AG08396 (cell line): ENCODE measurements at regions not wholly inside any gene's neighbourhood (a gene's known extent, or its start where the extent isn't known, plus 50 kb on each side); places are given as distances from the start of the nearest gene placed in this dataset.

Experiments used
- DNase-seq: peaks from one replicate; pipeline ENCODE4 v3.0.0; 2012; ENCODE audit warnings: low spot score, mixed read lengths

DNA sequence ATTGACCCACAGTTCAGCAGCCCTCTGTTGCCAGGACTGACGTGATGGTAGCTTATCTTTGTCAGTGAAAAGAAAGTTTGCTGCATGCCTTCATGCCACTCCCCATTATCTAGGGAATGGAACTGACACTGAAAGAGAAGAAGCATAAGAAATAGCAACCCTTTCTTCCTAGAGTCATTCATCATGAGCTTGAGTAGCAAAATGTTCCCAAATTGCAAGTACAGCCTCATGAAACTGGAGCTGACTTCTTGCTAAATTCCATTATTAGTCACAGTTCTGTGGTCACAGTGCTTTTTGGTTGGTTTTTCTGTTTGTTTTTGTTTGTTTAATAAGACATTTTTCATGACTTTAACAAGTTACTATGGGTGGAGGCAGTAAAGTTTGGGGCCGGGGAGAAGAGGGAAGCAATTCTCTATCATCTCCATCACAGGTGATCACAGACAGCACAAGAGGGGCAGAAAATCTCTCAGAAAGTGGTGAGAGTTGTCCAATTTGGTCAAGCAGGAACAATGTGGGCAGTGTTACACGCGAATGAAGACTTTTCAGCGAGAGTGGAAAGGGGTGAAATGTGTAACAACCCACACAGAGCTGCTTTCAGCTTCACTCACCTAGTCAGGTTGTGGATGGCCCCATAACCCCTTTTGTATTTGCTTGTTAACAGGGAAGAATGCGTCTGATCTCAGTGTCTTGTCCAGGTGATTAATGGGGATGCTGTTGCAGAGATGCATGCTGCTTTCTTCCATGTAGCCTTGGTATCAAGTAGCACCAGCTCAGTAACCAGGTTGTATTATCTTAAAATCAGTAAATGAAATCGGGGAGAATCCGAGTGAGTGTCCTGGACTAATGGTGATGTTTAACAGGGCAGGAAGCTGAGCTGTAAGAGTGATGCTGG lies 440.4 kb downstream of the DMRT2 start:
- DNase-seq, result no peak

DNA sequence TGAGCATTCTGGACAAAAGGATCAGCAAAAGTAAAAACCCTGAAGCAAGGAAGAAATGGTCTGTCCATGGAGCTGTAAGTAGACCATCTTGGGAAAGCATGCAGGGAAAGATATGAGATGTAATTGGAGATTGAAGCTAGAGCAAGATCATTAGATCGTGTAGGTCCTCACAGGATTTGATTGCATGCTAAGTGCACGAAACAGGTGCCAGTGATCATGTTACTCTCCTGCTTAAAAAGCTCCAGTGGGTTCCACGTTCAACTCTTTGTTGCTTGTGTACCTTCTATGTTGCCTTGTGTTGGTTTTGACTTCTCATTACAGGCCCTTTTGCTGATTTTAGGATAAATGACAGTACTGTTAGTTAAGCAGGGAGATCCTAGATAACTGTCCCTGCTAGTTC lies 442.0 kb downstream of the DMRT2 start:
- no peak for DNase-seq

DNA sequence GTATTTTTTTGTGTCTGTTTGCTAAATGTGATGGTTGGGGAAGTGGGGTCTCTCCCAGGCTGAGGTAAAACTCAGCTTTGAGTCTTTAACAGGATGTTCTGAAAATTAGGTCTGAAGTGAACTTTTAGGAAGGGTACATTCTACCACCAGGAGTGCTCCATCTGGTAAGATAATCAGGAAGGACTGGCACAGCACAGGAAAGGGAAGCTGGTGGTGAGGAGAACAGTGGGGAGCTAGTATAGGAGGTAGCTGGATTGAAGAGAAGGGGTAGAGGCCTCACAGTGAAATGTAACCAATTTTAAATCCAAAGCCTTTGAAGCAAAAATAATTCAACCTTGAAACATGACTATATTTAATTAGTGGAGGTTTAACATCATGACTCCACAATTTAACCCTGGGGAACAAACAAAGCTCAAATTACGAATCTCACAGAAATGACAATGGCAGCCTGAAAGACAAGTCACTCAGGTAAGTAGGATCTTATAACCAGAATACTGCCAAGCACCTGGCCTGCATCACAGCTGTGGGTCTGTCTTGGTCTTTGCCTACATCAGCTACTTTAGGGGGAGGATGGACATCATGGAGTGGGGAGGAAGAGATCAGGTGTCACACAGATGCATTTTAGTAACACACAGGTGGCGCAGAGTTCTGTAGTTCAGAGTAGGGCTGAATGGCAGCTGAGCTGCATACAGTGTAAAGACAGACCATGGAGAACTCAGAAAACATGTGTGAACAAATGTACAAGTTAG lies 445.3 kb downstream of the DMRT2 start:
- DNase-seq, result no peak

DNA sequence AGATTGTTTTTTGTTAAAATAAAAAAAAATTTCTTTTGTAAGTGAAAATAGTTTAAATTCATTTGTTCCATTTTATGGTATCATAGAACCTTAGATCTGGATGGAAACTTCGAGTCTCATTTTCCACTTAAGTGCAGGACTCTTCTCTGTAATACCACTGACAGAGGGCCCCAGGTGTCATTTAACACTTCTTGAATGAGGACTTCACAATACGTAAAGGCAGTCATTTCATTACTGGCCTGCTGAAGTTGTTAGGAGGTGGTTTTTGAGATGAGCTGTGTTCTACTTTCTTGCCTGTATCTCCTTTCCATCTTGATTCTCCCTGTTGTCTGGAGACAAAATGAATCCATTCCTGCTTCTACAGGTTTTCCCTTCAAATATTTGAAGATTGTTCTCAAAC lies 455.3 kb downstream of the DMRT2 start:
- DNase-seq, result no peak

DNA sequence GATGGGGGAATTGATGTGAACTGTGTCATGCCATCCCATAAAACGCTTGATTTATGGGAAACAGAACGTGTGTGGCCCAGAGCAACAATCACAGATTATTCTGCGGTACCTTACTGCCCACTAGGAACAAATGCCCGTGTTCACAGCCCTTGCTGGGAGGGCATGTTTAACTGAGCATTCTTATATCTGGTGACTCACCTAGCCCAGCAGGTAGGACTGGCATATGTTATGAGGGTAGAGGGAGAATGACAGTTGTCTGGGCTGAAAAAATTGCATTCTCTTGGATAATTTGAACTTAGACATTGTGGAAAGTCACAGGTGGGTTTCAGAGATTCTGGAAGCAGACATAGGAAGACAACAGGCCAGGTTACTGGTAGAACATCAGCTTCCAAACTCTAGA lies 460.6 kb downstream of the DMRT2 start:
- no peak for DNase-seq

DNA sequence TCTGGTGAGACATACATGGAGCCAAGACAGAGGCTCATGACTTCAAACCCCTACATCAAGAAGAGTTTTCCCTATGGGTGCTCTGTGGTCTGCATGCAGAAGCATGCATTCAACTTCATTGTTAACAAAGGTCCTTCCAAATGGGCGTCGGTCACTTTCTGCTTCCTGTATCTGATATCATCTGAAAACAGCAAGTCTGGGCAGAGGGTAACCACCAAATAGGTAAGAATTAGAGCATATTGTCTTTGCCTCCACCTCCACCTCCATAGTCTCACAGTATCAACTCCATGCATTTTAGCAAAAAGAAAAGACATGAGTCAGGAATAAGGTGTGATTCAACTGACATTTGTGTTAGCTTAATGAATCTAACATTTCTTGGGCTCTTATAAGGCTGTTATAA lies 462.9 kb downstream of the DMRT2 start:
- no peak for DNase-seq

DNA sequence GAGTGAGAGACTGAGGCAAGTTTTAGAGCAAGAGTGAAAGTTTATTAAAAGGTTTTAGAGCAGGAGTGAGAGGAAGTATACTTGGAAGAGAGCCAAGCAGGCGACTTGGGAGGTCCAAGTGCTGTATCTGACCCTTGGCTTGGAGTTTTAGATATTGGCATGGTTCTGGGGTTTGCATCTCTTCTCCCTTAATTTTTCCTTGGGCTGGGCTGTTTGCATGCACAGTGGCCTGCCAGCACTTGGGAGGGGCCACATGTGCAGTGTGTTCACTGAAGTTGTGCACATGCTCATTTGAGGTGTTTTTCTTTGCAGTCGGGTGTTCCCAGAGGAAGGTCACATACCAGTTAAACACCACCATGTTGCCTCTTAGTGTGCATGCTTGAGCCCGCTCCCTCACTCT lies 464.1 kb downstream of the DMRT2 start:
- no peak for DNase-seq

DNA sequence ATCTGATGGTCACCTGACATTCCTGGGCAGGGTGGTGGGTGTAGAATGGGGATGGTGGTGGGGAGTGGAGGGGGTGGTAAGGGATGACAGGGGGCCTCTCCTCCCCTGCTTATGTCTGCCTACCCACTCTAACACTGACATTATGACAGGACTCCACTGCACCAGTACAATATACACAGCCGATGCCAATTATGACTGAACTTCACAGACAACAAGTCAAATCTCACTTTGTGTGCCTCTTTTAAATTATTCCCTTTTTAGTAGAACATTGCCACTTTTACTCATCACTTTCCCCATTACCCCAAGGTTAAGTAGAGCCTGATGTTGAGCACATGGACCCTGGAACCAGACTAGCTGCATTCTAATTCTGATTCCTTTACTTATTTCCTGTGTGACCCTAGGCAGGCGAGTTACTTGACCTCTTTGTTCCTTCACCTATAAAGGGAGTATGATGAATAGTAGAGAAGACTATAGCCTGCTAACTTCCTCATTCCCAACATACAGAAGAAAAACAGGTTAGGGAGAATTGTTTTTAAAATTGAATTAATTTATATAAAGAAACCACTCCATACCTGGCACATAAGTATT lies 464.7 kb downstream of the DMRT2 start:
- no peak for DNase-seq

DNA sequence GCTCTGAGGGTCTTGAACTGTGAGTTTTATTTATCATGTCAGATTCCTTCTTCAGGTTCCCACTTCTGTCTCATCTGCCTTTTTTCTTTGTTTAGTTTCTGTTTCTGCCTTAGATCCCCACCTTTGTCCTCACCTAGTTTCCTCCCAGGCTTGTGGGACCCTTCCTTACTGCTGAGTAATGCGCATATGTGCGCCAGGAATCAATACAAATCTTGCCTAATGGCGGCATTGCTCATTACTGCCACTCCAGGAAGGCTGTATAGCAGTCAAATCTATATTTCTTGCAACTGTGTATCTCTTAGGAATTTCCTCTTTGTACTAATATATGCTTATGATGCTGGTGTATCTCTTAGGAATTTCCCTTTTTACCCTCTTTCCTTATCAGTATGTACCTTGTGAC lies 465.4 kb downstream of the DMRT2 start:
- DNase-seq, result no peak

DNA sequence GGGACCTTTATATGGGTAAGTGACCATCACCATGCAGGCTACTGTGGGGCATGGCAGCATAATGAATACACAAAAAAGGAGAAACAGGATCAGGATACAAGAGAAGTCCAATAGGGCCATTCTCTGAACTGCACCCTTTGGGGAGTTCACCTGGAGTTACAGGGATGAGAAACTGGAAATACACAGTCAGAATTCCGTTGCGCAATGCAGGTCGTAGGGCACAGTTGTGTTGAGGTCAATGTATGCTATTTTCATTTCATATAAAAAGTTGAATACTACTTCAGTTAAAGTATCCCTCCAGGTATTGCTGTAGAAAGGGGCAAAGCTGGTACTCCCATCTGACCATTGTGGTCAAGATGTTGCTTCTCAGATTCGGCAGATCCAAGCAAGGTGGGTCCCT lies 471.4 kb downstream of the DMRT2 start:
- no peak for DNase-seq

DNA sequence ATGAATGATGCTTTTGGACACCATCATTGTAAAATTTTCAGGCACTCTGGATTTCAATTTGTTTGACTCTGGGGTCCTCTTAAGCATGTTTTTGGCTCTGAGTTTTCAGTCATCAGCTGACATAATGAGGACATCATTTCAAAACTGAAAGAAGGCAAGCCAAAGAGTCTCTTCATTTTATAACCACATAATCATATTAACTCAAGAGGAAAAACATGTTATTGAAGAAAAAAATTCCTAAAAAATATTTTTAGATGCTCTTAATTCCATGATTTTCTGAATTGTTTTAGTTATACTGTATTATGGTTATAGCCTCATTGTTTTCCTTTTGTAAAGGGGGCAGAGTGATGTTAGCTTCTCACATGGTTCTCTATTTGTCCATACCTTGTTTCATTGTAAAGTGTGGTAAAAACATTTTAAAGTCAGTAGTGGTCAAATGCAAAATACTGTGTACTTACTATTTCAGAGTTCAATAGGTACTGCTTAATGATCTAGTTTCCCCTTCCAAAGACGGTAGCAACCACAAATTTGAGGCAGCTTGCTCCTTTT lies 472.1 kb downstream of the DMRT2 start:
- DNase-seq, result no peak

DNA sequence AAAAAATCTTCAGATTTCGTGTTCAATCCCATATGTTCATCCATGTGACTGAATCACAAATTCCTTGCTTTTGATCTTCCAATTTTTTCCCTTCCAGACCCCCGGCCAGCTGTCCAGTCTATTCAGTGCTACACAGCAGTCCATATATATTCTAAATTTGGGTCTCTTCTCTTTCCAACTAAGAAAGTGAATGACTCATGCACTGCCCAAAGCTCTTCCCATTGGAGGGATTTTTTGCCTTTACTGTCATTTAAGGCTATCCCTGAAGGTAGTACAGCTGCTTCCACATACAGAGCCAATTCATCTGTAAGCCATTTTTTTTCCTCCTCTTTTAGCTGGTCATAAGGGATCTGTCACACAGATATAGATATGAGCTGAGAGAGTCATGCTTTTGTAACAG lies 478.3 kb downstream of the DMRT2 start:
- DNase-seq, result no peak

DNA sequence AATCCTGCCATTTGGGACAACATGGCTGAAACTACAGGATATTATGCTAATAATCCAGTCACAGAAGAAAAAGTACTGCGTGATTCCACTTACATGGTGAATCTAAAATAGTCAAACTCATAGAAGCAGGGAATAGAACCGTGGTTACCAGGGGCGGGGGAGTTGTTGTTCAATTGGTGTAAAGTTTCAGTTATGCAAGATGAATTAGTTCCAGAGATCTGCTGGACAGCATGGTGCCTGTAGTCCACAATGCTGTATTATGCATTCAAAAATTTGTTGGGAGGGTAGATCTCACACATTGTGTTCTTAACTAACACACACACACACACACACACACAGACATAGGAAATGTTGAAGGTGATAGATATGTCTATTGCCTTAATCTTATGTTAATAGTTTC lies 480.5 kb downstream of the DMRT2 start:
- DNase-seq, result no peak

DNA sequence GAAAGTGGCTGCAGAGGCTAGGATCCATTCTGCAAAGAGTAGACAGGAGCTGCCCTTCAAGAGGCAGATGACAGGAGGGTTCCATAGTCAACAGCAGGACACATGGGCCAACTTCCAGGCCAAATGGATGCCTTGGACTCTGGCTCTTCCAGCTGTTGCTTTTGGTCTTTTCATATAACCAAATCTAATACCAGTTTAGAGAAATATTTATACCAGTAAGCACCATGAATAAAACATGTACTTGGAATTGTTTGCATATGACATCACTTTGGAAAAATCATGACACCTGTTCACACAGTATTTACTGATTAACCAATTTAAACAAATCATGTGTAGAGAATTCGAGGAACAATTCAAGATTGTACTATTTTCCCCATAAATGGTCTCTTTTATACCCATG lies 481.3 kb downstream of the DMRT2 start:
- DNase-seq, result no peak

DNA sequence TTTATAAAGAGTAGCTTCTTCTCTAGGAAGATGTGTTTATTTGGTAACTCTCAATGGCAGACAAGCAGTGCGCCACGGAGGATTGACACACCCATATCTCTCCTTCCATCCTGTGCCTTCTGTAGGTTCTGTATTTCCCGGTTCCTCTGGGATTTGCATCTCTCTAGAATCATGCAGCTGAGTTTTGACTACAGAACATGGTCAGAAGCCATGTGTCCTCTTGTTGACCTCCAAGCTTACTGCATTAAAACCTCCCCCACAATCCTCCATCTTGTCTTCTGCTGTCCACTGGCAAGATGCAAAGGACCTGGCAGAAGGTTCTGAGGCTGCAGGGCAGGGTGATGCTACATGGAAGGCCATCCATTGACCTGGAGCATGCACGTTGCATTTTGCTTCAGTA lies 482.0 kb downstream of the DMRT2 start:
- no peak for DNase-seq

DNA sequence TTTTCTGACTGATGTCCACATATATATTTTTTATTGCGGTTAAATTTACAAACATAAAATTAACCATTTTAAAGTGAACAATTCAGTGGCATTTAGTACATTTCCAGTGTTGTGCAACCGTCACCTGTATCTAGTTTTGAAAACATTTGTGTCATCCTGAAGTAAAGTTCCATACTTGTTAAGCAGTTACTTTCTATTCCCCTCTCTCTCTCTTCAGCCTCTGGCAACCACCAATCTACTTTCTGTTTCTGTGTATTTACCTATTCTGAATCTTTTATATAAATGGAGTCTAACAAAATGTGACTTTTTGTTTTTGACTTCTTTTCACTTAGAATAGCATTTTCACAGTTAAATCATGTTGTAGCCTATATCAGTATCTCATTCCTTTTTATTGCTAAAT lies 480.1 kb upstream of the SMARCA2 start:
- DNase-seq, result no peak

DNA sequence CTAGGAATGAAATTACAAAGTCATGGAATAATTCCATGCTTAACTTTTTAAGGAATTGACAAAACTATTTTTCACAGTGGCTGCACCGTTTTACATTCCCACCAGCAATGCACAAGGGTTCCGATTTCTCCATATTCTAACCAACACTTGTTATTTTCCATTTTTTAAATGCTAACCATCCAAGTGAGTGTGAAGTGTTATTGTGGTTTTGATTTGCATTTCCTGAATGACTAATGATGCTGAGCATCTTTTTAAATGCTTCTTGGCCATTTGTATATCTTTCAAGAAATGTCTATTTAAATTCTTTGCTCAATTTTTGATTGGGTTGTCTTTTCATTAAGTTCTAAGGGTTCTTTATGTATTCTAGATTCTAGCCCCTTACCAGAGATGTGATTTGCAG lies 479.5 kb upstream of the SMARCA2 start:
- no peak for DNase-seq

DNA sequence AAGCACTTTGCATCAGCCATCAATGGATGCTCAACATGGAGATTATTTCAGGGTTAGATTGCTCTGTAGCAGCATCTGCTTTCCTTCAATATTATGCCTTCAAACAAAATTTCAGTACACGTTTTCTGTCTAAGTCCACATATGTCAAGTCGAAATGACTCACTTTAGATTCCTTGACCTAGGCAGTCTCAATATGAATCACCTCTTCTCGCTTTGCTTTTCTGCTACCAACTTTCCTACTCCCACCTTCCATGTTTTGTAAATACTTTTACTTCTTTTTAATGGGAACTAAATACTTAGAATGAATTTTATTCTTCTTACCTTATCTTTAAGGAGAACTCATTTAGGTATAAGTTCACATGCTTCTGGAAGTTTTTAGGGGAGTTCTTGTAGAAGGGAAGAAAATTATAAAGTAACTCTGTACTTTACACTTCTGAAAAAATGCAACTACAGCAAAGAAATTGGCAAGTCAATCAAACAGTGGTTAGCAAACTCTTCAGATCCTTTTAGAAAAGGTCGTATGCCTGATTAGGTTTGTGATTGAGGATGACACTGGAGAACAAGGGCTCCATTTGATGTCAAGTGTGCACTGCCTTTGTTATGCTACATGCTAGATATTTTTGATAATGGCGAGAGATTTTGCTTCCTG lies 478.5 kb upstream of the SMARCA2 start:
- DNase-seq, result no peak

DNA sequence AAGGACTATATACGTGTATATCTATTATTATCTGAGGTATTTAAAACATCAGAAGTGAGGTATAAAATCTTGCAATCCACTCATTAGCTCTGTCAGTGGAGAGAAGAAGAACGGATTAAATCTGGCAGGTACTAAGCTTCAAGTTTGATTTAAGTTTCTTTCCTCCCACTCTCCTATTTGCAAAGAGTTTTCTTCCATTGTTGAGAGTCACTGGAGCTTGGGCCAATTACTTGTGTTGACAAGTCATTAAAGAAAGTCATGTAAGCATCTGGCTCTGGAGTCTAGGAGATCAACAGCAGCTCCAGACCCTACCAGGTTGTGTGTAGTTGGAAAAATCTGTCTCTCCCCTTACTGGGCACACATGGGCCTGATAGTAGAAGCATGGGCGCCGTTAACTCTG lies 476.8 kb upstream of the SMARCA2 start:
- DNase-seq, result no peak

DNA sequence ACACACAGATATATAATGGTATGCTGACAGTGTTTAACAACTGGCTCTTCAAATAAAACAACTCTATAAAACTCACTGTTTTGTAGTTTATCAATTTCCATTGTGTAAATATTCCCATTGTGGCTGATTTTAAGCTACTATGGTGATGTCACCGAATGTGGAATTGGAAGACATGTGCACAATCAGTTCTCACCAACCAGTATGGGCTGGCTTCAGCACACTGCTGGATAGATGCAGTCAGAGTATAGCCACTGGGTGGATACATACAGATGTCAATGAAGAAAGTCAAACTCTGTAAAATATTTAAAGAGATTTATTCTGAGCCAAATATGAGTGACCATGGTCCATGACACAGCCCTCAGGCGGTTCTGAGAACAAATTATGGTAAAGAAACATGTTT lies 475.9 kb upstream of the SMARCA2 start:
- no peak for DNase-seq

DNA sequence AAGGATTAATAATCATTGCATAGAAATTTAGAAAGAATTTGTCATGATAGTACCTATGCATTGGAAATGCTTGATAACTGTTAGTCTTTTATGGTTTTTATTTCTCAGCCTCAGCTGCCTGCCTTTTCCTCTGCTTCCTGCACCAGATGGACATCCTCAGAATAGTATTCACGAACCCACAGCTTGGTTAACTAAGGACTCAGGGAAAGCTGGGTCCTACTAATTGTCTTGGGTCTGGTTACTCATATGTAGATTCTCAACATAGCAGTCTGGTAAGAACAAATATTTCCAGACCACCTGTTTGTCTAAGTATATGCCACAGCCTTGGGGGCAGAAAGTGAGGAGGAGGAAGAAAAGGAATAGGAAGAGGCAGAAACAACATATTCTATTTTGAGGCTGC lies 464.5 kb upstream of the SMARCA2 start:
- DNase-seq, result no peak
